ENCODE measurements at regions not wholly inside any gene's neighbourhood (a gene's known extent, or its start where the extent isn't known, plus 50 kb on each side); places are given as distances from the start of the nearest gene placed in this dataset.

- Histone ChIP-seq H3K27me3 (ENCODE audit: control insufficient read depth in 5 of 5, insufficient read depth in 4 of 5, low read length in 5 of 5) (no peaks in the 10 kb centered on the region), H3K4me3 (ENCODE audit: low read depth in 1 of 5, low read length in 5 of 5) (no peak overlapping the region), H3K27ac (ENCODE audit: low read depth, low read length) (no peak overlapping the region), H3K9me3 (ENCODE audit: control insufficient read depth in 5 of 5, low read length in 5 of 5) (peaks cover 0 to 3% (median 0%) of the 10 kb centered on the region in 5 donors), H3K4me1 (ENCODE audit: control insufficient read depth in 5 of 5, insufficient read depth in 5 of 5, low read length in 5 of 5) (peaks cover 0 to 3% (median 0%) of the 10 kb centered on the region in 5 donors), H3K9ac (ENCODE audit: low read length in 5 of 5) (no peak overlapping the region), H3K36me3 (ENCODE audit: control insufficient read depth in 5 of 5, insufficient read depth in 5 of 5, low read length in 5 of 5) (no peaks in the 10 kb centered on the region)
Measured at GRCh38 chr4:13159041-13159620, 325.0 kb downstream of the RAB28 start.

DNA sequence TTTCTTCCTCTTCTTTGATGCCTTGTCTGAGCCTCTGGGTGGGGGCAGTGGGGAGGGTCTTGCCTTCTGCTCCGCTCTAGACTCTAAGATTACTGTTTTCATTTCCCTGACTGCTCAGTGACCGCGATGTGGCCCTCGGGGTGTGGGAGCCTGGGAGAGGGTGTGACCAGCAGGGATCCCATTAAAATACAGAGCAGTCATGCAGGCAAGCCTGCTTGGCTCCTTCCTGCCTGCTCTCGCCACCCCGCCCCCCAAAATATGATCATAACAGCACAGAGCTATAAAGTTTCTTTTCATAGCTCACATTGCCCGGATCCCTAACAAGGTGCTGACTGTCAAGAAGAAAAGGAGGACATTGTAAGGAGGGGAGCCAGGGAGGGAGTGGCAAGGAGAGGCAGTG, 332.9 kb downstream of the RAB28 start:
- Histone ChIP-seq H3K4me3 (ENCODE audit: low read depth in 1 of 5, low read length in 5 of 5) (no peak overlapping the region), H3K9me3 (ENCODE audit: control insufficient read depth in 5 of 5, low read length in 5 of 5) (peaks cover 0 to 9% (median 0%) of the 10 kb centered on the region in 5 donors)

GRCh38 chr4:13143222-13144070, 340.7 kb downstream of the RAB28 start:
- Histone ChIP-seq H3K9ac (ENCODE audit: low read length in 5 of 5) (no peak overlapping the region), H3K9me3 (ENCODE audit: control insufficient read depth in 5 of 5, low read length in 5 of 5) (no peaks in the 10 kb centered on the region), H3K27me3 (ENCODE audit: control insufficient read depth in 5 of 5, insufficient read depth in 4 of 5, low read length in 5 of 5) (no peaks in the 10 kb centered on the region), H3K4me3 (ENCODE audit: low read depth in 1 of 5, low read length in 5 of 5) (no peak overlapping the region), H3K4me1 (ENCODE audit: control insufficient read depth in 5 of 5, insufficient read depth in 5 of 5, low read length in 5 of 5) (no peaks in the 10 kb centered on the region), H3K27ac (ENCODE audit: low read depth, low read length) (no peak overlapping the region), H3K36me3 (ENCODE audit: control insufficient read depth in 5 of 5, insufficient read depth in 5 of 5, low read length in 5 of 5) (no peaks in the 10 kb centered on the region)

More for the DNA sequence above, 332.9 kb downstream of the RAB28 start:
- Histone ChIP-seq H3K27ac (ENCODE audit: low read depth, low read length) (no peak overlapping the region), H3K36me3 (ENCODE audit: control insufficient read depth in 5 of 5, insufficient read depth in 5 of 5, low read length in 5 of 5) (no peaks in the 10 kb centered on the region), H3K9ac (ENCODE audit: low read length in 5 of 5) (no peak overlapping the region), H3K4me1 (ENCODE audit: control insufficient read depth in 5 of 5, insufficient read depth in 5 of 5, low read length in 5 of 5) (no peaks in the 10 kb centered on the region), H3K27me3 (ENCODE audit: control insufficient read depth in 5 of 5, insufficient read depth in 4 of 5, low read length in 5 of 5) (no peaks in the 10 kb centered on the region)

DNA sequence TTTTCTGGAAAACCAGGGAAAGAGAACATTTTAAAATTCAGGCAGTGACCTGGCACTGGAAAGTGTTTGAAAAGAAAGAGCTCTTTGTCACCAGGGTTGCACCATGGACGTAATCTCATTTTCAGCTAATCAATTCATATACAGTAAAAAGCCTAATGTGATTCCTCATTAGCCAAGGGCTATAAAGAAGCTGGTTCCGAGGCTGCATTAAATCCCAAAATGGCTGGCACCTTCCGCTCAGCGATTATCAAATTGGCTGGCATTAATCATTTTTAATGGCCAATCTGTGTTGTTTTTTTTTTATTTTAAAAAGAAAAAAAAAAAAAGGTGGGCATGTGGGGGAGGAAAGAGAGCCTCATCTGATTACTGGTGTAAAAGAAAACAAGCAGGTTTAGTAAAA, 341.4 kb downstream of the RAB28 start:
- Histone ChIP-seq H3K9me3 (ENCODE audit: control insufficient read depth in 5 of 5, low read length in 5 of 5) (no peaks in the 10 kb centered on the region), H3K27ac (ENCODE audit: low read depth, low read length) (no peak overlapping the region), H3K9ac (ENCODE audit: low read length in 5 of 5) (no peak overlapping the region), H3K4me1 (ENCODE audit: control insufficient read depth in 5 of 5, insufficient read depth in 5 of 5, low read length in 5 of 5) (no peaks in the 10 kb centered on the region), H3K4me3 (ENCODE audit: low read depth in 1 of 5, low read length in 5 of 5) (no peak overlapping the region), H3K36me3 (ENCODE audit: control insufficient read depth in 5 of 5, insufficient read depth in 5 of 5, low read length in 5 of 5) (no peaks in the 10 kb centered on the region), H3K27me3 (ENCODE audit: control insufficient read depth in 5 of 5, insufficient read depth in 4 of 5, low read length in 5 of 5) (no peaks in the 10 kb centered on the region)

- H3K27ac ChIP-seq (ENCODE audit: low read depth, low read length), result no peak overlapping the region
- no peak overlapping the region for H3K9ac ChIP-seq (ENCODE audit: low read length in 5 of 5)
- no peaks in the 10 kb centered on the region for H3K9me3 ChIP-seq (ENCODE audit: control insufficient read depth in 5 of 5, low read length in 5 of 5)
- H3K36me3 ChIP-seq (ENCODE audit: control insufficient read depth in 5 of 5, insufficient read depth in 5 of 5, low read length in 5 of 5), result no peaks in the 10 kb centered on the region
- H3K4me3 ChIP-seq (ENCODE audit: low read depth in 1 of 5, low read length in 5 of 5), result no peak overlapping the region
- no peaks in the 10 kb centered on the region for H3K4me1 ChIP-seq (ENCODE audit: control insufficient read depth in 5 of 5, insufficient read depth in 5 of 5, low read length in 5 of 5)
- no peaks in the 10 kb centered on the region for H3K27me3 ChIP-seq (ENCODE audit: control insufficient read depth in 5 of 5, insufficient read depth in 4 of 5, low read length in 5 of 5)
Measured at GRCh38 chr4:13142191-13142590, 341.9 kb downstream of the RAB28 start.

GRCh38 chr4:13137390-13137789, 346.8 kb downstream of the RAB28 start:
- Histone ChIP-seq H3K9ac (ENCODE audit: low read length in 5 of 5) (no peak overlapping the region), H3K4me1 (ENCODE audit: control insufficient read depth in 5 of 5, insufficient read depth in 5 of 5, low read length in 5 of 5) (no peaks in the 10 kb centered on the region), H3K9me3 (ENCODE audit: control insufficient read depth in 5 of 5, low read length in 5 of 5) (peaks cover 0 to 3% (median 0%) of the 10 kb centered on the region in 5 donors), H3K36me3 (ENCODE audit: control insufficient read depth in 5 of 5, insufficient read depth in 5 of 5, low read length in 5 of 5) (no peaks in the 10 kb centered on the region), H3K27ac (ENCODE audit: low read depth, low read length) (no peak overlapping the region), H3K4me3 (ENCODE audit: low read depth in 1 of 5, low read length in 5 of 5) (no peak overlapping the region), H3K27me3 (ENCODE audit: control insufficient read depth in 5 of 5, insufficient read depth in 4 of 5, low read length in 5 of 5) (no peaks in the 10 kb centered on the region)

- no peaks in the 10 kb centered on the region for H3K27me3 ChIP-seq (ENCODE audit: control insufficient read depth in 5 of 5, insufficient read depth in 4 of 5, low read length in 5 of 5)
- H3K9ac ChIP-seq (ENCODE audit: low read length in 5 of 5), result no peak overlapping the region
- H3K4me3 ChIP-seq (ENCODE audit: low read depth in 1 of 5, low read length in 5 of 5), result no peak overlapping the region
- H3K27ac ChIP-seq (ENCODE audit: low read depth, low read length), result no peak overlapping the region
- no peaks in the 10 kb centered on the region for H3K36me3 ChIP-seq (ENCODE audit: control insufficient read depth in 5 of 5, insufficient read depth in 5 of 5, low read length in 5 of 5)
- no peaks in the 10 kb centered on the region for H3K4me1 ChIP-seq (ENCODE audit: control insufficient read depth in 5 of 5, insufficient read depth in 5 of 5, low read length in 5 of 5)
- H3K9me3 ChIP-seq (ENCODE audit: control insufficient read depth in 5 of 5, low read length in 5 of 5), result peaks cover 0 to 3% (median 0%) of the 10 kb centered on the region in 5 donors
Measured at GRCh38 chr4:13133700-13134099, 350.4 kb downstream of the RAB28 start.

DNA sequence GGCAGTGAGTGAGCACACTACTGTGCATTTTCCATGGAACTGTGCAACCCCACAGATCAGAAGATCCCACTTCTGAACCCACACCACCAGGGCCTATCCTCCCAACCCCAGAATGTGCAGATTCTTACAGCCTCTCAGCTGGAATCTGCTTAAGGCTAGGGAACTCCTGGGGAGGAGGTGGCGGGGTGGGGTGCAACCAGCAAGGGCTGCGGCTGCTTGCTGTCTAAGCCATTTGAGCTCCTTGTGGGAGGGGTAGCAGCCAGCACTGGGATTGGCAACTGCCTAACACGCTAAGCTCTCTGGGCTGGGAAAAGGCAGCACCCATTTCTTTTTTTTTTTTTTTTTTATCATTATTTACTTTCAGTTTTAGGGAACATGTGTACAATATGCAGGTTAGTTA, 353.3 kb downstream of the RAB28 start:
- Histone ChIP-seq H3K27me3 (ENCODE audit: control insufficient read depth in 5 of 5, insufficient read depth in 4 of 5, low read length in 5 of 5) (no peaks in the 10 kb centered on the region), H3K4me3 (ENCODE audit: low read depth in 1 of 5, low read length in 5 of 5) (no peak overlapping the region), H3K27ac (ENCODE audit: low read depth, low read length) (no peak overlapping the region), H3K9me3 (ENCODE audit: control insufficient read depth in 5 of 5, low read length in 5 of 5) (peaks cover 0 to 3% (median 0%) of the 10 kb centered on the region in 5 donors), H3K36me3 (ENCODE audit: control insufficient read depth in 5 of 5, insufficient read depth in 5 of 5, low read length in 5 of 5) (no peaks in the 10 kb centered on the region), H3K4me1 (ENCODE audit: control insufficient read depth in 5 of 5, insufficient read depth in 5 of 5, low read length in 5 of 5) (no peaks in the 10 kb centered on the region), H3K9ac (ENCODE audit: low read length in 5 of 5) (no peak overlapping the region)

DNA sequence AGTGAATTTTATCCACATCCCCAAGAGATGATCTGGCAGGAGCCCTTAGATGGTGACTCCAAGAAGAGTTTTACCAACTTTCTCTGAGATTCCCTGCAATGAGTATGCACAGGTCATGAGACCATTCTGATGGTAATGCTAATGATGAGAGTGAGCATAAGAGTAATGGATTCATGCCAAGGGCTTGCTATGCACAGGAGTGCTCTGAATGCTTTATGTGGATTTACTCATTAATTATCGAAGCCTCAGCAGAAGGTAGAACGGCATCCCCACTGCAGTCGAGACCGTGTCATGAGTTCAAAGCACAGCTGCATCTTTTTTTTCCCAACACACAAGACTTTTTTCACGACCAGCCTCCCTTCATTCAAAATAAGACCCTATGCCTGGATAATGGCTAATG, 355.0 kb downstream of the RAB28 start:
- no peak overlapping the region for H3K4me3 ChIP-seq (ENCODE audit: low read depth in 1 of 5, low read length in 5 of 5)
- H3K27me3 ChIP-seq (ENCODE audit: control insufficient read depth in 5 of 5, insufficient read depth in 4 of 5, low read length in 5 of 5), result no peaks in the 10 kb centered on the region
- H3K27ac ChIP-seq (ENCODE audit: low read depth, low read length), result no peak overlapping the region
- H3K9ac ChIP-seq (ENCODE audit: low read length in 5 of 5), result no peak overlapping the region
- H3K36me3 ChIP-seq (ENCODE audit: control insufficient read depth in 5 of 5, insufficient read depth in 5 of 5, low read length in 5 of 5), result no peaks in the 10 kb centered on the region
- H3K4me1 ChIP-seq (ENCODE audit: control insufficient read depth in 5 of 5, insufficient read depth in 5 of 5, low read length in 5 of 5), result no peaks in the 10 kb centered on the region
- peaks cover 0 to 3% (median 0%) of the 10 kb centered on the region in 5 donors for H3K9me3 ChIP-seq (ENCODE audit: control insufficient read depth in 5 of 5, low read length in 5 of 5)

Data from subcutaneous abdominal adipose tissue (tissue), 5 donors.